Nephron progenitor cell (in vitro differentiated cells): ENCODE measurements at regions not wholly inside any gene's neighbourhood (a gene's known extent, or its start where the extent isn't known, plus 50 kb on each side); places are given as distances from the start of the nearest gene placed in this dataset.
A peak's percentile ranks its signal among the peaks of the same experiment; 100 is the strongest.
"Not testable (repeated sequence)": the region's sequence is repeated elsewhere in the genome, so short reads cannot be mapped to it uniquely, and the experiment has no call there.

Experiments used
- DNase-seq: peaks from one replicate; pipeline ENCODE4 v3.0.0; 2021
- H3K27ac Mint-ChIP-seq: 2 replicates; pipeline ENCODE4 v1.8.0; 2021; ENCODE audit warnings: mild to moderate bottlenecking, moderate library complexity, mixed read lengths
- H3K27me3 Mint-ChIP-seq: 2 replicates; pipeline ENCODE4 v1.8.0; 2021; ENCODE audit warnings: mild to moderate bottlenecking, low read depth, mixed read lengths; ENCODE audit not compliant: poor library complexity
- H3K36me3 Mint-ChIP-seq: 2 replicates; pipeline ENCODE4 v1.8.0; 2021; ENCODE audit warnings: low read depth, mixed read lengths
- H3K4me1 Mint-ChIP-seq: 2 replicates; pipeline ENCODE4 v1.8.0; 2021; ENCODE audit warnings: mixed read lengths
- H3K4me3 Mint-ChIP-seq: 2 replicates; pipeline ENCODE4 v1.8.0; 2021; ENCODE audit warnings: mild to moderate bottlenecking, moderate library complexity, mixed read lengths
- H3K9me3 Mint-ChIP-seq: 2 replicates; pipeline ENCODE4 v1.8.0; 2021; ENCODE audit warnings: mild to moderate bottlenecking, moderate library complexity, mixed read lengths
- TF ChIP-seq, protein P1 (sequence below): fragments of 200-600 bp; sonication (generic); IDR thresholded peaks from 2 replicates; pipeline ENCODE4 v1.5.0; 2021; ENCODE audit warnings: antibody characterized with exemption

DNA sequence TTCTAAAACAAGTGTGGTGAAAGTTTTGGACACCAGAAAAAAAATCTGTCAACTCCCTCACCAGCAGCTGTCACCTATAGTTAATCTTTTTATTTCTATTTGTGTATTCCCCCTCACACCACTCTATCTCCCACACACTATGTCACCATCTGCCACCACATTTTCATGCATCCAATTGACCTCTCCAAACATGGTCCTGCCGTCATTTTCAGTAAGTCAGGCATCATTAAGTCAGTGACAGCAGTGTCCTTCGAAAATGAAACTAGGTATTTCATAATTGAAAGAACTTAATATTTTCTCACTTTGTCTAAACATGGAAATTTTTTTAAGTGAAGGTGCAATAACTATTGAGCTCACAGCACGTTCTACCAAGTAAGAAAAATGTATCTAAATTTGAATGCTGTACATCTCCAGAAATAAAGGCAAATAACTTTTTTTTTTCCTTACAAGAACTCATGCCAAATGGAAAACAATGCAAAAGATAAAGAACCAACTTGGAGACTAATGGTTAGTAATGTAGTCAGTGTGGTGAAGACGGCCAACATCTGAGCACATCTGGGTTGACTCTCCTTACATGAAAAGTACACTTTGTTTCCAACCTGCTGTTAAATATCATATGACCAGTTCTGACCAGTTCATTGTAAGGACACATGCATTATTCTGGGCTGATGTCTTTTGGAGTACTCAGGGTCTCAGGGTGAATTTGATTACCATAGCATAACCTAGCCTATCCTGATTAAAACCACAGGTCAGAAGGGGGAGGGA, 623.3 kb upstream of the MANEA start:
- Mint-ChIP-seq H3K9me3 (no peaks in the 10 kb centered on the region), H3K4me3 (no peak overlapping the region), H3K27me3 (no peaks in the 10 kb centered on the region), H3K4me1 (no peaks in the 10 kb centered on the region), H3K36me3 (no peaks in the 10 kb centered on the region), H3K27ac (no peak overlapping the region)
- no peak for DNase-seq
- TF ChIP-seq, protein P1, sequence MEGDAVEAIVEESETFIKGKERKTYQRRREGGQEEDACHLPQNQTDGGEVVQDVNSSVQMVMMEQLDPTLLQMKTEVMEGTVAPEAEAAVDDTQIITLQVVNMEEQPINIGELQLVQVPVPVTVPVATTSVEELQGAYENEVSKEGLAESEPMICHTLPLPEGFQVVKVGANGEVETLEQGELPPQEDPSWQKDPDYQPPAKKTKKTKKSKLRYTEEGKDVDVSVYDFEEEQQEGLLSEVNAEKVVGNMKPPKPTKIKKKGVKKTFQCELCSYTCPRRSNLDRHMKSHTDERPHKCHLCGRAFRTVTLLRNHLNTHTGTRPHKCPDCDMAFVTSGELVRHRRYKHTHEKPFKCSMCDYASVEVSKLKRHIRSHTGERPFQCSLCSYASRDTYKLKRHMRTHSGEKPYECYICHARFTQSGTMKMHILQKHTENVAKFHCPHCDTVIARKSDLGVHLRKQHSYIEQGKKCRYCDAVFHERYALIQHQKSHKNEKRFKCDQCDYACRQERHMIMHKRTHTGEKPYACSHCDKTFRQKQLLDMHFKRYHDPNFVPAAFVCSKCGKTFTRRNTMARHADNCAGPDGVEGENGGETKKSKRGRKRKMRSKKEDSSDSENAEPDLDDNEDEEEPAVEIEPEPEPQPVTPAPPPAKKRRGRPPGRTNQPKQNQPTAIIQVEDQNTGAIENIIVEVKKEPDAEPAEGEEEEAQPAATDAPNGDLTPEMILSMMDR = no peak

DNA sequence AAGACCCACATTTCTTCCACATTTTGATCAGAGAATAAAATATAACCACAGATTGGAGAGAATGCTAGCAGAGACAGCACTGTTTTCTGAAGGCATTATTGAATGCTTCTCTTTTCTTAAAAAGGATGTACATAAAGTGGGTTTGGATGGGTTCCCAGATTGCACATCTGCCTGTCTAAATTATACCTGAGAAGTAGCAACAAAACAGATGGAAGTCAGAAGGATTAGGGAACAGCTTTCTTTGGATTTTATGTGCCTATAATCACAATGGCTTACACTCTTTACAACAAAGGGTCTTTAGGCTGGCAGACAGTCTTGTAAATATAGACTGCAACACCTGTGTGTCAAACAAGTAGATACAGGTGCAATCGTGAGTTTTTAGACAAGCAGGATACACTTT, 622.2 kb upstream of the MANEA start:
- no peak overlapping the region for H3K4me3 Mint-ChIP-seq
- H3K9me3 Mint-ChIP-seq = no peaks in the 10 kb centered on the region
- H3K4me1 Mint-ChIP-seq = no peaks in the 10 kb centered on the region
- H3K36me3 Mint-ChIP-seq = no peaks in the 10 kb centered on the region
- DNase-seq = no peak
- peak overlapping the region; percentile 70 for H3K27ac Mint-ChIP-seq
- no peaks in the 10 kb centered on the region for H3K27me3 Mint-ChIP-seq
- TF ChIP-seq, protein P1 = no peak

DNA sequence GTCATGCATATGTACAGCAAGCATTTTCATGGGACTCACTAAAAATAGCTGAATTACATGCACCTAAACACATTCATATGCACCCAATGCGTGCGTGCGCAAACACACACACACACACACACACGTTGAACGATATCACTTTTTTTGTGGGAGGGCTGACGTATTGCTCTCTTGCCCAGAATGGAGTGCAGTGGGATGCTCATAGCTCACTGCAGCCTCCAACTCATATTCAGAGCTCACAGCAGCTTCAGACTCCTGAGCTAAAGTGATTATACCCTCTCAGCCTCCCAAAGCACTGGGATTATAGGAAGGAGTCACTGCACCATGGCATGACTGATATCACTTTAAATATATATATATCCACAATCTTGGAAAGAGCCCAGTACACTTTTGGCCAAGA, 620.4 kb upstream of the MANEA start:
- Mint-ChIP-seq H3K36me3 (no peaks in the 10 kb centered on the region), H3K27me3 (no peaks in the 10 kb centered on the region), H3K9me3 (no peaks in the 10 kb centered on the region), H3K4me3 (no peak overlapping the region), H3K4me1 (no peaks in the 10 kb centered on the region), H3K27ac (no peak overlapping the region)
- TF ChIP-seq, protein P1 = no peak
- no peak for DNase-seq

DNA sequence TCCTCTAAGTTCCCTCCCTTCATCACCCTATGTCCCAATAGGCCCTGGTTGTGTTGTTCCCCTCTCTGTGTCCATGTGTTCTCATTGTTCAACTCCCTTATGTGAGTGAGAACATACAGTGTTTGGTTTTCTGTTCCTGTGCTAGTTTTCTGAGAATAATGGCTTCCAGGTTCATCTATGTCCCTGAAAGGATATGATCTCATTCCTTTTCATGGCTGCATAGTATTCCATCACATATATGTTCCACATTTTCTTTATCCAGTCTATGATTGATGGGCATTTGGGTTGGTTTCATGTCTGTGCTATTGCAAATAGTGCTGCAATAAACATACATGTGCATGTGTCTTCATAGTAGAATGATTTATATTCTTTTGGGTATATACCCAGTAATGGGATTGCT, 612.6 kb upstream of the MANEA start:
- H3K9me3 Mint-ChIP-seq, H3K4me1 Mint-ChIP-seq, H3K36me3 Mint-ChIP-seq, H3K27ac Mint-ChIP-seq, H3K27me3 Mint-ChIP-seq, DNase-seq, H3K4me3 Mint-ChIP-seq: not testable (repeated sequence)

DNA sequence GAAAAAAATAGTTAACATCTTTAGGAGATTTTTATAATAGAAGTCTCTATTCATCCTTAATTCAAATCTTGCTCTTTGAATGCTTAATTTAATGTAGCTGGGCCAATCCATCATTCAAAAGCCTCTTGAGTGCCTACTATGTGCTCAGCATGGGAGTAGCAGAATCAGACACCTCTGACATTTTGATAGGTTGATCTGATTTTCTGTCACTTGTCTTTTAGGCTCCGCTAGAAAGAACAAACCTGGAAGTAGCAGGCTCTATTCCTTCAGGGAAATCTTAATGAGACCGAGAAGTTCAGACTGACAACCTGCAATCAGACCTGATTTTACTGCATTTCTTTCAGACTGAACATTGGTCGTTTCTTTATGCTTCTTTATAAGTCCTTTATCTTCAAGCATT, 588.6 kb upstream of the MANEA start:
- Mint-ChIP-seq H3K36me3 (no peaks in the 10 kb centered on the region), H3K4me3 (no peak overlapping the region), H3K27ac (no peak overlapping the region), H3K9me3 (no peaks in the 10 kb centered on the region), H3K4me1 (no peaks in the 10 kb centered on the region), H3K27me3 (peaks cover 3% of the 10 kb centered on the region)
- TF ChIP-seq, protein P1 = no peak
- no peak for DNase-seq

DNA sequence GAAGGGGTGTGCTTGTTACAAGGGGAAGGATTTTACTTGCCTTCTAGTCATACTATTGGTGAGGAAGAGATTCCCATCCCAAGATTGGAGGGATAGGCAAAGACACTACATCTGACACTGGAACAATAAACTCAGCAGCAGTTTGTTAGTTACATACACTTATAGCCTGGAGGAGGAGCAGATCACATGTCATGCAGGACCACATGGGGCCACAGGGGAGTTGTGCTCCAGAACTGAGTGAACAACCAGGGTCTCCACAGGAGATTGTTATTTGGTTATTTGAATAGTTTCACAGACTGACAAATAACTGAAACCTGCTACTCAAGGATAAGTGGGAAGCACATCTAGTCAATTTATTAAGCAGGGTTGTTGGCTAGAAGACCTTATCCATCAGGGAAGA, 559.4 kb upstream of the MANEA start:
- H3K36me3 Mint-ChIP-seq = no peaks in the 10 kb centered on the region
- TF ChIP-seq, protein P1 = no peak
- no peaks in the 10 kb centered on the region for H3K9me3 Mint-ChIP-seq
- H3K27me3 Mint-ChIP-seq = no peaks in the 10 kb centered on the region
- peak; percentile 3 for DNase-seq
- H3K27ac Mint-ChIP-seq = peak overlapping the region; percentile 23
- no peaks in the 10 kb centered on the region for H3K4me1 Mint-ChIP-seq
- H3K4me3 Mint-ChIP-seq = no peak overlapping the region
